Coronary artery (tissue), 2 donors: ENCODE measurements at regions not wholly inside any gene's neighbourhood (a gene's known extent, or its start where the extent isn't known, plus 50 kb on each side); places are given as distances from the start of the nearest gene placed in this dataset.

Experiments
- DNase-seq: peaks from one replicate; pipeline ENCODE4 v3.0.0-alpha.2; 2017; ENCODE audit warnings: low spot score
- H3K27ac ChIP-seq, 2 donors: fragments of 200-600 bp; sonication (generic); one replicate each; pipeline ENCODE4 v1.5.1; 2016 to 2019
- H3K4me3 ChIP-seq: fragments of 200-600 bp; sonication (generic); 2 replicates; pipeline ENCODE4 v1.5.1; 2016; ENCODE audit warnings: mild to moderate bottlenecking, moderate library complexity
- TF ChIP-seq, protein P1 (sequence below): fragments of 200-600 bp; sonication (generic); IDR thresholded peaks from one replicate; pipeline ENCODE4 v1.5.1; 2019; ENCODE audit warnings: antibody characterized with exemption

DNA sequence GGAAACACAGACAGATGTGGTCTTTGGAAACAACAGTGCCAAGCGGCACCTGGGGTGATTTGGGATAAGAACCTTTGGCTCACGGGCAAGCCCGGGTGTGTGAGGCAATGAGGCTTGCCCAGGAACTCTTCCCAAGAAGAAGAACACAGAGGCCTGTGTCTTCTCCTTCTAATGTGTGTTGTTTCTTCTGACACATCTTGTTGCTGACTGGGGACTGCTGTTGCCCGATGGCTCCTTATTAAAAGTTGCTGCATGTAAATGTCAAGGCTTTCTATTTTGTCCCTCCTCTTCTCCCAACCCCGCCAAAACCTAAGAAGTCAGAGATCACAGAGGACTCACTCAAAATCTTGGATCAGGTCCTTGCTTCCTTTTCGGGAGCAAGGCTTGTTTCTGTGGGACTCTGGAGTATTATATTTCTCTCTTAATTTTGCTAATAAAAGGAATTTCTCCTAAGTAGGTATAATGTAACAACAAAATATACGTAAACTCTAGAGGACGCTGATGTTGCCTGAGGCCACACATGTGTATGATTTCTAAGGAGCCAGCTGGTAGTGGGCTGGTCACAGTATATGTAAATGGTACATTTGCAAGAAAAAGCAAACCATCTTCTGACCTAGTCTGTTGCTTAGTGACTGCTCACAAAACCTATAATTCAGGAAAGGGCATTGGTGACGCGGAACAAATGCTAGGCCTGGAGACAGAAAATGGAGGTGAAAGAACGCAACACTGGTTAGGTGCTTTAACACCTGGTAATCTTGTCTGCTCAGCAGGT, 232.5 kb downstream of the GADD45G start:
- DNase-seq, result no peak
- H3K27ac ChIP-seq, result no peak overlapping the region
- TF ChIP-seq, protein P1, sequence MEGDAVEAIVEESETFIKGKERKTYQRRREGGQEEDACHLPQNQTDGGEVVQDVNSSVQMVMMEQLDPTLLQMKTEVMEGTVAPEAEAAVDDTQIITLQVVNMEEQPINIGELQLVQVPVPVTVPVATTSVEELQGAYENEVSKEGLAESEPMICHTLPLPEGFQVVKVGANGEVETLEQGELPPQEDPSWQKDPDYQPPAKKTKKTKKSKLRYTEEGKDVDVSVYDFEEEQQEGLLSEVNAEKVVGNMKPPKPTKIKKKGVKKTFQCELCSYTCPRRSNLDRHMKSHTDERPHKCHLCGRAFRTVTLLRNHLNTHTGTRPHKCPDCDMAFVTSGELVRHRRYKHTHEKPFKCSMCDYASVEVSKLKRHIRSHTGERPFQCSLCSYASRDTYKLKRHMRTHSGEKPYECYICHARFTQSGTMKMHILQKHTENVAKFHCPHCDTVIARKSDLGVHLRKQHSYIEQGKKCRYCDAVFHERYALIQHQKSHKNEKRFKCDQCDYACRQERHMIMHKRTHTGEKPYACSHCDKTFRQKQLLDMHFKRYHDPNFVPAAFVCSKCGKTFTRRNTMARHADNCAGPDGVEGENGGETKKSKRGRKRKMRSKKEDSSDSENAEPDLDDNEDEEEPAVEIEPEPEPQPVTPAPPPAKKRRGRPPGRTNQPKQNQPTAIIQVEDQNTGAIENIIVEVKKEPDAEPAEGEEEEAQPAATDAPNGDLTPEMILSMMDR, result no peak
- no peak overlapping the region for H3K4me3 ChIP-seq

DNA sequence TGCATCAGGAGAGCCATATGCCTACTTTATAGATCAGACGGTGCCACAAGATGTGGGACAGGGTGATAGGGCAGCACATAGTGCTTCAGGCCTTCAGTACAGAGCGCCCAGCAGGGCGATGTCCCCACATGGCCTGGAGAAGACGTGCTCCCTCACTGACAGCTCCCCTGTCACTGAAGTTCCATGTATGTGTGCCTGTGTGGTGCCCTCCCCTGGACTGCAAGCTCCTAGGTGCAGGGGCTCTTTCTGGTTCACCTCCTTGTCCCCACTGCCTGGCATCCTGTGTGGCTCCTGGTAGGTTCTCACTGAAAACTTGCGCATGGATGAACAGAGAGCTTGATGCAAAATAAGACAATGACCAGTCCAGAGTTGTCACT, 233.1 kb downstream of the GADD45G start:
- DNase-seq, result no peak
- TF ChIP-seq, protein P1, result no peak
- no peak overlapping the region for H3K4me3 ChIP-seq
- H3K27ac ChIP-seq, result no peak overlapping the region

DNA sequence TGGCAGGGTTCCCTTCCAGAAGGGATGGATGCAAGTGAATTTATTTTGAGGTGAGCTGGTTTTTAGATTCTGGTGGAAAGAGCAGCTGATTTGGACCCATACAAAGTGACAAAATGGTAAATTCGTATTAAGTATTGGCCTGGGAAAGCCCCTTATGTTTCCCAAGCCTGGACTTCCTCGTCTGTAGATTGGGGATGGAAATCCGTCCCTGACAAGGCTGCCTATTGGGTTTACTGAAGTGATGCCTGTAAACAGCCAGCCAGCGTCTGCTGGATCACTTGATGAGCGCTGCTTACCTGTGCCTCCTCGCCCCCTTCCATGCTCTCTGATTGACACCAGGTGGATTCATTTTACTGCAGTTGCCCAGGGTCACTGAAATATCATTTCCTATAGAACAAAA, 233.8 kb downstream of the GADD45G start:
- TF ChIP-seq, protein P1, result no peak
- no peak for DNase-seq
- no peak overlapping the region for H3K4me3 ChIP-seq
- H3K27ac ChIP-seq, result no peak overlapping the region

DNA sequence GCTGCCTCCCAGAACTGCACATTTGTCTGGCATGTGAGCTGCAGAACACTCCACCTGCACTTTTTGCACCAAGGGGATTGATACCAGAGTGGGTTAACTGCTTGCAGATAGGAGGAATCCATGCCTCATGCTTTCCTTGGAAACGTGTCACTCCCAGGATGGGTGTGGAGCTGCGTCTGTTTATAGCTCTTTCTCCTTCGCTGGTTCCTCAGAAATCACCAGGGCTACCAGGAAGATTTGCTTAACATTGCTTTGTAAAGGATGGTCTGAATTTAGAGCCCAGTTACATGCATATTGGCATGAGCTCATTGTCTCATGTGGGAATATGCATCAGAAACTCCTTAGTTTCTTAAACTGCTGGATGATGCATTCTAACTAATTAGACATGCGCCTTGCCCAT, 234.6 kb downstream of the GADD45G start:
- no peak overlapping the region for H3K27ac ChIP-seq
- DNase-seq, result no peak
- TF ChIP-seq, protein P1, result no peak
- no peak overlapping the region for H3K4me3 ChIP-seq

DNA sequence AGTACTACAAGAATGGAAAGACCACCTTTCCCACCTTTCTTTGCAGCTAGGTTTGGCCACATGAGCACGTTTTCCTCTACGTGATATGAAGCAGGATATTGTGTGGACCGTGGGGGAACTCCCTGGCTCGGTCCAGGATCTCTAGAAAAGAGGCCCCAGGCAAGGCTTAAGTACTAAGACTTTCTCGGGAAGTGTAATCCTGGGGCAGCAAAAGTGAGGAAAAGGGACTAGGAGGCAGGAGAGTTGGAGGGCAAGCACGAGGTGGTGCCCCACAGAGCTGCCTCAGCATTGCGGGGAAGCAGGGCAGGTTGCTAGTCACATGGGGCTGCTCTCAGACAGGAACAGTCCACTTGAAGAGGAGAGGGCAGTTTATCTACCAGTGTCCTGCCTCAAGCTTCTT, 235.1 kb downstream of the GADD45G start:
- no peak for DNase-seq
- Histone ChIP-seq H3K4me3 (no peak overlapping the region), H3K27ac (no peak overlapping the region)
- TF ChIP-seq, protein P1, result no peak

DNA sequence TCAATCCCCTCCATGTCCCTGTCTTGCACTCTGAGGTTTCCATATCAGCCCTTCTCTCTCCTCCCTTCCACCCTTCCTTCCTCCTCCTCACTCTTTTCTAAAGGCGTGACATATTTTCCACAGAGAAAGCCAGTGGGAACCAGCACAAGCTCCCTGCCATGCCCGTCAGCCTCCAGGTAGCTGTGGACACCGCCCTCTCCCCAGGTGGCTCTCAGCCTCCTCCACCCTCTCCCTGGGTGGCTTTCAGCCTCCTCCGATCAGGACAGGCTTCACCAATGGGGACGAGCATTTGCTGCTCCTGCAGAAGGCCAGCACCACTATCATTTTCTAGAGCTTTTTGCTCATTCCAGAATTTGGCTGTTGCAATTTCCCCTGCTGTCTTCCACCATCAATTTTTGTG, 236.6 kb downstream of the GADD45G start:
- Histone ChIP-seq H3K27ac (no peak overlapping the region), H3K4me3 (no peak overlapping the region)
- DNase-seq, result no peak
- TF ChIP-seq, protein P1, result no peak

DNA sequence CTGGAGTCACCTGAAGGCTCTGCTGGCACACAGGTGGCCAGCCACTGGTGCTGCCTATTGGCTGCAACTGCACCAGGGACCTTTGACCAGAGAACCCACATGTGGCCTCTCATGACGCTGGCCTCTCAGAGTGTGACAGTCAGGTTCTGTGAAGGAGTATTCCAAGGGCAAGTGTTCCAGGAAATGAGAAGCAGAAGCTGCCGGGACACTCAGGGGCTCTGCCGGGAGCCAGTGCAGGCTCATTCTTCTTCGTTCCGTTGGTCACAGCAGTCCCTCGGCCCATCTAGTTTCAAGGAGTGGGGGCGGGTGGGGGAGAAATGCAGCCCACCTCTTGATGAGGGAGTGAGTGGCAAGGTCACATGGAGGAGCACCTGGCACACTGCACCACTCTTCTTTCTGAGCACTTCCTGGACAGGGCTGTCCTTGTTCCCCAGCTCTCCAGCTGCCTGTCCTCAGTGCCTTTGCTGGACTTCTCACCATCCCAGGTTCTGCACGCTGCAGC, 237.5 kb downstream of the GADD45G start:
- TF ChIP-seq, protein P1, result no peak
- H3K27ac ChIP-seq, result no peak overlapping the region

More for the DNA sequence above, 237.5 kb downstream of the GADD45G start:
- DNase-seq, result no peak
- H3K4me3 ChIP-seq, result no peak overlapping the region
